Ascending aorta (tissue), 2 donors: ENCODE measurements at regions not wholly inside any gene's neighbourhood (a gene's known extent, or its start where the extent isn't known, plus 50 kb on each side); places are given as distances from the start of the nearest gene placed in this dataset.
"Not testable (repeated sequence)": the region's sequence is repeated elsewhere in the genome, so short reads cannot be mapped to it uniquely, and the experiment has no call there.

ENCODE experiments used
- DNase-seq, 2 donors: peaks; one replicate each; pipeline ENCODE4 v3.0.0-alpha.2; 2019; ENCODE audit warnings: low spot score in 2 of 2
- H3K27ac ChIP-seq, 2 donors: fragments of 200-600 bp; sonication (generic); one replicate each; pipeline ENCODE4 v1.5.1; 2016 to 2017; ENCODE audit warnings: mild to moderate bottlenecking in 1 of 2
- H3K27me3 ChIP-seq: fragments of 200-600 bp; sonication (generic); one replicate; pipeline ENCODE4 v1.5.1; 2017
- H3K36me3 ChIP-seq, 2 donors: fragments of 200-600 bp; sonication (generic); one replicate each; pipeline ENCODE4 v1.5.1; 2016
- H3K4me1 ChIP-seq, 2 donors: fragments of 200-600 bp; sonication (generic); one replicate each; pipeline ENCODE4 v1.5.1; 2016 to 2017; ENCODE audit warnings: mild to moderate bottlenecking in 1 of 2
- H3K4me3 ChIP-seq, 2 donors: fragments of 200-600 bp; sonication (generic); one replicate each; pipeline ENCODE4 v1.5.1; 2016 to 2017; ENCODE audit warnings: mild to moderate bottlenecking in 1 of 2
- H3K9me3 ChIP-seq, 2 donors: fragments of 200-600 bp; sonication (generic); one replicate each; pipeline ENCODE4 v1.5.1; 2016
- CTCF ChIP-seq, 3 experiments: fragments of 200-600 bp in 2 of 3; fragments of 450-650 bp in 1 of 3; sonication (generic) in 2 of 3; IDR thresholded peaks; one replicate each; pipeline ENCODE4 v1.5.1; 2016 to 2019; ENCODE audit warnings: antibody characterized with exemption in 3 of 3, mild to moderate bottlenecking in 1 of 3, moderate library complexity in 1 of 3
- intact Hi-C: fragments of 100-400 bp; cut with DNase I; formaldehyde crosslinking; loops from one replicate; pipeline ENCODE4 v1.15.1; 2023

- intact Hi-C loops: no loop called here
- H3K9me3 ChIP-seq: no peaks in the 10 kb centered on the region
- no peaks in the 10 kb centered on the region for H3K4me1 ChIP-seq
- H3K36me3 ChIP-seq: no peaks in the 10 kb centered on the region
- no peak for TF ChIP-seq CTCF (IDR thresholded peaks at IDR 0.05)
- no peak overlapping the region for H3K4me3 ChIP-seq
- no peak for DNase-seq
- H3K27me3 ChIP-seq: no peaks in the 10 kb centered on the region
- no peak overlapping the region for H3K27ac ChIP-seq
Measured at GRCh38 chrX:121763671-121764070, 716.3 kb downstream of the GLUD2 start.

- H3K9me3 ChIP-seq, H3K27me3 ChIP-seq, H3K36me3 ChIP-seq, H3K27ac ChIP-seq, H3K4me1 ChIP-seq, DNase-seq, H3K4me3 ChIP-seq, intact Hi-C loops: not testable (repeated sequence)
Measured at GRCh38 chrX:121768210-121768609, 720.8 kb downstream of the GLUD2 start.

DNA sequence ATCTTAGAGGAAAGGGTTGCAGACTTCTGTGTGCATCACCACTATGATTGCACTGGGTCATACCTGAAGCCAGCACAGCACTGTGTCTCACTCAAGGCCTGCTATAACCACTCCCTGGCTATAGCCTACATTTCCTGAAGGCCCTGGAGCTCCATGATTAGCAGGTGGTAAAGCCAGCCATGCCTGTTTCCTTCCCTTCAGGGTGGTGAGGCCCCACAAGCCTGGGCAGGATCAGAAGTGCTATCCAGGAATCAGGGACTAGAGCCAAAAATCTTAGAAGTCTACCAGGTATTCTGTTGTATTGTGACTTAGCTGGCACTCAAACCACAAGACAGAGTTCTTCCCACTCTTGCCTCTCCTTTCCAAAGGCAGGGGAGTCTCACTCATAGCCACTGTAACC, 734.6 kb downstream of the GLUD2 start:
- H3K4me1 ChIP-seq: no peaks in the 10 kb centered on the region
- DNase-seq: no peak
- H3K4me3 ChIP-seq: no peak overlapping the region
- TF ChIP-seq CTCF (IDR thresholded peaks at IDR 0.05): no peak
- no peaks in the 10 kb centered on the region for H3K9me3 ChIP-seq
- H3K27me3 ChIP-seq: no peaks in the 10 kb centered on the region
- intact Hi-C loops: no loop called here
- H3K27ac ChIP-seq: no peak overlapping the region
- H3K36me3 ChIP-seq: no peaks in the 10 kb centered on the region

DNA sequence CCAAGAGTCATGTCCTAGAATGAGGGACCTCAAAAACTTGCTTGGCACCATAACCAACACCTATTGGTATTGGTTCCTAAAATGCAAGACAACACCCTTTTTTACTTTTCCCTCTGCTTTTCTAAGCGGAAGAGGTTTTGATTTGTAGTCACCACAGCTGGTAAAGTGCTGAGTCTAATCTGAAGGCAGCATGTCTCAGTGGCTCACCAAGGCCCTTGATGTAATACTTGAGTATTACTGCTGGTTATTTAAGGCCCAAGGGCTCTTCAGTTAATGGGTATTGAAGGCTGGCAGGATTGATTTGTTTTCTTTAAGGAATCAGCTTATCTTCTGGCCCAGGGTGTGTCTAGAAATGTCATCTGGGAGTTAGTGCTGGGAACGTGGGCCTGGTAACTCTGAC, 735.1 kb downstream of the GLUD2 start:
- no peaks in the 10 kb centered on the region for H3K27me3 ChIP-seq
- intact Hi-C loops: no loop called here
- no peak for TF ChIP-seq CTCF (IDR thresholded peaks at IDR 0.05)
- DNase-seq: no peak
- no peaks in the 10 kb centered on the region for H3K9me3 ChIP-seq
- H3K4me3 ChIP-seq: no peak overlapping the region
- no peak overlapping the region for H3K27ac ChIP-seq
- no peaks in the 10 kb centered on the region for H3K36me3 ChIP-seq
- no peaks in the 10 kb centered on the region for H3K4me1 ChIP-seq

- intact Hi-C loops: no loop called here
- DNase-seq: no peak
Measured at GRCh38 chrX:121782976-121783375, 735.6 kb downstream of the GLUD2 start.

DNA sequence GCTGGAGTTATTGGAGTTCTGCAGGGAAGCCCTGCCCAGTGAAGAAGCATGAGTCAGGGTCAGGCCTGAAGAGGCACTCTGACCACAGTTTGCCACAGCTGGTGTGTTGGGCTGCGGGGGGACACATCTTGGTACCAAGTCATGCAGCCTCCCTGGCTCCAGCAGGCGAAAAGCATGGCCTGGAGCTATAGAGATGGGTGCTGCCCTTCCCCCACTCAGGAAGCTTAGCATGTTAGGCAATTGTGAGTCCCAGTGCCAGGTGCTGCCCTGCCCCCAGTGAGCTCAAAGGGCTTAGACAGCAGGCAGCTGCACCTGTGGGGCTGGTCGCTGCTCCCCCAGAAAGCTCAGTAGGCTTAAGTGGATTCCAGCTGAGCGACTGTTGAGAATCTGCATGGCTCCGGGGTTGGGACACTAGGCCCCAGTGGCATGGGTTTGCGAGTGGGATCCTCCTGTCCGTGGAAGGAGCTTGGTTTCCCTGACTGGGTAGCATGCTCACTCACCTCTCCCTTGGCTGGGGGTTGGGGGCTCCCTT, 755.5 kb downstream of the GLUD2 start:
- no peak for TF ChIP-seq CTCF (IDR thresholded peaks at IDR 0.05)
- Histone ChIP-seq H3K36me3 (no peaks in the 10 kb centered on the region), H3K4me1 (no peaks in the 10 kb centered on the region), H3K4me3 (no peak overlapping the region), H3K27me3 (no peaks in the 10 kb centered on the region), H3K27ac (no peak overlapping the region), H3K9me3 (no peaks in the 10 kb centered on the region)
- intact Hi-C loops: no loop called here
- DNase-seq: no peak

More at GRCh38 chrX:121782976-121783375, 735.6 kb downstream of the GLUD2 start:
- H3K36me3 ChIP-seq: no peaks in the 10 kb centered on the region
- no peak for TF ChIP-seq CTCF (IDR thresholded peaks at IDR 0.05)
- H3K4me3 ChIP-seq: no peak overlapping the region
- H3K4me1 ChIP-seq: no peaks in the 10 kb centered on the region
- H3K27me3 ChIP-seq: no peaks in the 10 kb centered on the region
- H3K27ac ChIP-seq: no peak overlapping the region
- no peaks in the 10 kb centered on the region for H3K9me3 ChIP-seq
